ENCODE measurements at regions not wholly inside any gene's neighbourhood (a gene's known extent, or its start where the extent isn't known, plus 50 kb on each side); places are given as distances from the start of the nearest gene placed in this dataset.

DNA sequence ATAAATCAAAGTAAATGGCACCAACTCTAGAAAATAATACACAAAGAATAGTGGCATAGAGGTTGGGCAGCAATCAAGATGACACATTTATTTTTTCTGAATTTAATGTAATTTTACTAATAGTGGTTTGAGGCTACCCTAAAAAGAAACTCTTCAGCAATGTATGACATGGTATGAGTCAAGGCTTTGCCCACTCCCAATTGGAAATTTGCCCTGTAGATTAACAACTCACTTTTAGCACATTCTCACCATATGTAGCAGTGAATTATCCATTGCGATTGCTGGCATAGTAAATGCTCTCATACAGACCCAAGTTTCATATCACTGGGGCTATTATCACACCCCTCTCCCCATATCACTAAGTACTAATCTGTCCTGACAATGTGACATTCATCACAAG lies 832.1 kb upstream of the ZNF608 start:
- no peak for DNase-seq (ENCODE audit: extremely low read depth, low read depth)
- TF ChIP-seq, protein P1, sequence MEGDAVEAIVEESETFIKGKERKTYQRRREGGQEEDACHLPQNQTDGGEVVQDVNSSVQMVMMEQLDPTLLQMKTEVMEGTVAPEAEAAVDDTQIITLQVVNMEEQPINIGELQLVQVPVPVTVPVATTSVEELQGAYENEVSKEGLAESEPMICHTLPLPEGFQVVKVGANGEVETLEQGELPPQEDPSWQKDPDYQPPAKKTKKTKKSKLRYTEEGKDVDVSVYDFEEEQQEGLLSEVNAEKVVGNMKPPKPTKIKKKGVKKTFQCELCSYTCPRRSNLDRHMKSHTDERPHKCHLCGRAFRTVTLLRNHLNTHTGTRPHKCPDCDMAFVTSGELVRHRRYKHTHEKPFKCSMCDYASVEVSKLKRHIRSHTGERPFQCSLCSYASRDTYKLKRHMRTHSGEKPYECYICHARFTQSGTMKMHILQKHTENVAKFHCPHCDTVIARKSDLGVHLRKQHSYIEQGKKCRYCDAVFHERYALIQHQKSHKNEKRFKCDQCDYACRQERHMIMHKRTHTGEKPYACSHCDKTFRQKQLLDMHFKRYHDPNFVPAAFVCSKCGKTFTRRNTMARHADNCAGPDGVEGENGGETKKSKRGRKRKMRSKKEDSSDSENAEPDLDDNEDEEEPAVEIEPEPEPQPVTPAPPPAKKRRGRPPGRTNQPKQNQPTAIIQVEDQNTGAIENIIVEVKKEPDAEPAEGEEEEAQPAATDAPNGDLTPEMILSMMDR (IDR thresholded peaks at IDR 0.05; ENCODE audit: low read depth, low read length) = no peak

- TF ChIP-seq, protein P1 (IDR thresholded peaks at IDR 0.05; ENCODE audit: low read depth, low read length) = no peak
- DNase-seq (ENCODE audit: extremely low read depth, low read depth) = no peak
Measured at GRCh38 chr5:125579182-125579581, 832.7 kb upstream of the ZNF608 start.

- TF ChIP-seq, protein P1 (IDR thresholded peaks at IDR 0.05; ENCODE audit: low read depth, low read length) = no peak
- no peak for DNase-seq (ENCODE audit: extremely low read depth, low read depth)
Measured at GRCh38 chr5:125581311-125581710, 834.9 kb upstream of the ZNF608 start.

- TF ChIP-seq, protein P1 (IDR thresholded peaks at IDR 0.05; ENCODE audit: low read depth, low read length) = no peak
- no peak for DNase-seq (ENCODE audit: extremely low read depth, low read depth)
Measured at GRCh38 chr5:125582352-125582751, 835.9 kb upstream of the ZNF608 start.

DNA sequence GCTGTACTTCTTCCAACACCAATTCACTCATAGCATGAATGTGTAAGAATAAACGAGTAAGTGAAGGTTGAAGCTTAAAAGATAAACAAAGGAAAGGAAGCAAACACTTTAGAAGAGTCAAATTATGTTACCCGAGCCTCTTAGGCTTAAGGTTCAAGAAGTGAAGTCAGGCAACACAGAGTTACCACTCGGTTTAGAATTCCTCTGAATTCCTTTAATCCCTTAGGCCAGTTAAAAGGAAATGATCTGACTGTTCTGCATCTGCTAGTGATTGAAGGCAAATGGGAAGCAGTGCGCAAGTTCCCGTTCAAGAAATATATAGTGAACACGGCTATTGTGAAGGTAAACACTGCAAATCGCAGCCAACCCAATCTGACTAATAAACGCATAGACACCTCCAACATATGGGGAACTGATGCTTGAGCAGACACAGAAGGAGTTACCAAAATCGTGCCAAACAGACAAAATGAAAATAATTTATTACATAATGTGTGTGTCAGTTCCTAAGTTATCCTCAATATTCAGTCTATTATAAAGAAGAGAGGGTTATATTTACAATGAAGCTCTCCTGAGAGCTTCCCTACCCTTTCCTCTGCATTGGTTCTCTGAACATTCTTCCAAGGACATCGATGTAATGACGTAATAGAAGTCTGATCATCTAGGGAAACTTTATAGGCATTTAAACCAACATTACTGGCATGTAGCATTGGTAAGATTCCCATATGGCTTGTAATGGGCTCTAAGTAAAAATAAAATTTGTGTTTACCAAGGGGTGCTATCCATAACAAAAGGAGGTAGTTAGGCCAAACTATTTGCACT lies 837.1 kb upstream of the ZNF608 start:
- TF ChIP-seq, protein P1 (IDR thresholded peaks at IDR 0.05; ENCODE audit: low read depth, low read length) = no peak
- no peak for DNase-seq (ENCODE audit: extremely low read depth, low read depth)

GRCh38 chr5:125584140-125584520 lies 837.7 kb upstream of the ZNF608 start:
- TF ChIP-seq, protein P1 (IDR thresholded peaks at IDR 0.05; ENCODE audit: low read depth, low read length) = no peak
- DNase-seq (ENCODE audit: extremely low read depth, low read depth) = no peak

- no peak for DNase-seq (ENCODE audit: extremely low read depth, low read depth)
- TF ChIP-seq, protein P1 (IDR thresholded peaks at IDR 0.05; ENCODE audit: low read depth, low read length) = no peak
Measured at GRCh38 chr5:125587631-125588030, 835.6 kb upstream of the GRAMD2B start.

Measured in AG09319 (cell line).